HepG2 (cell line): ENCODE measurements at regions not wholly inside any gene's neighbourhood (a gene's known extent, or its start where the extent isn't known, plus 50 kb on each side); places are given as distances from the start of the nearest gene placed in this dataset.
A peak's percentile ranks its signal among the peaks of the same experiment; 100 is the strongest.

Source experiments
- CCDC6 ChIP-seq: sonication (generic); formaldehyde crosslinking; IDR thresholded peaks from 2 replicates; pipeline ENCODE4 v1.8.1; 2022; ENCODE audit warnings: mild to moderate bottlenecking, missing genetic modification reagents, moderate library complexity
- CEBPG ChIP-seq: IDR thresholded peaks from 2 replicates; pipeline ENCODE4 v1.6.1; 2016
- HOXA3 ChIP-seq: sonication (generic); formaldehyde crosslinking; IDR thresholded peaks from 2 replicates; pipeline ENCODE4 v1.5.0; 2020; ENCODE audit warnings: missing genetic modification reagents
- KLF15 ChIP-seq: sonication (generic); formaldehyde crosslinking; IDR thresholded peaks from 2 replicates; pipeline ENCODE4 v1.8.1; 2023; ENCODE audit warnings: borderline replicate concordance, mild to moderate bottlenecking, inconsistent platforms, missing genetic modification reagents, mixed read lengths
- PITX1 ChIP-seq: sonication (generic); formaldehyde crosslinking; IDR thresholded peaks from 2 replicates; pipeline ENCODE4 v1.5.1; 2020; ENCODE audit warnings: mild to moderate bottlenecking, missing genetic modification reagents
- SP5 ChIP-seq: IDR thresholded peaks from 2 replicates; pipeline ENCODE4 v1.6.1; 2016; ENCODE audit warnings: low read depth, borderline replicate concordance
- SYNCRIP ChIP-seq: fragments of 200-400 bp; formaldehyde crosslinking; IDR thresholded peaks from 2 replicates; pipeline ENCODE4 v1.6.1; 2018; ENCODE audit warnings: mild to moderate bottlenecking, low read depth, low read length; ENCODE audit not compliant: insufficient read depth
- TGIF2 ChIP-seq: IDR thresholded peaks from 2 replicates; pipeline ENCODE4 v1.6.1; 2016; ENCODE audit warnings: control low read depth, missing compliant biosample characterization
- ZNF546 ChIP-seq: sonication (generic); formaldehyde crosslinking; conservative IDR thresholded peaks from 2 replicates; pipeline ENCODE4 v1.8.1; 2023; ENCODE audit warnings: mild to moderate bottlenecking, missing genetic modification reagents
- ZNF570 ChIP-seq: sonication (generic); formaldehyde crosslinking; IDR thresholded peaks from 2 replicates; pipeline ENCODE4 v1.4.0; 2020; ENCODE audit warnings: mild to moderate bottlenecking, missing genetic modification reagents, borderline replicate concordance
- ZNF75D ChIP-seq: sonication (generic); formaldehyde crosslinking; IDR thresholded peaks from 2 replicates; pipeline ENCODE4 v1.8.1; 2023; ENCODE audit warnings: missing genetic modification reagents, mild to moderate bottlenecking, borderline replicate concordance
- TF ChIP-seq, protein P1 (sequence below): IDR thresholded peaks from 2 replicates; pipeline ENCODE4 v1.6.1; 2016; ENCODE audit warnings: control low read depth
- TF ChIP-seq, protein P2 (sequence below): IDR thresholded peaks from 2 replicates; pipeline ENCODE4 v1.6.1; 2012; ENCODE audit warnings: inconsistent platforms
- TF ChIP-seq, protein P3 (sequence below): sonication (generic); formaldehyde crosslinking; IDR thresholded peaks from 2 replicates; pipeline ENCODE4 v1.4.0; 2020; ENCODE audit warnings: missing genetic modification reagents
- TF ChIP-seq, protein P4 (sequence below): IDR thresholded peaks from 2 replicates; pipeline ENCODE4 v1.6.1; 2012; ENCODE audit warnings: low read depth, low read length, improper control_type of control experiment
- TF ChIP-seq, protein P5 (sequence below): sonication (generic); formaldehyde crosslinking; IDR thresholded peaks from 2 replicates; pipeline ENCODE4 v1.5.1; 2020; ENCODE audit warnings: missing genetic modification reagents, mild to moderate bottlenecking, borderline replicate concordance
- TF ChIP-seq, protein P6 (sequence below): sonication (generic); formaldehyde crosslinking; IDR thresholded peaks from 2 replicates; pipeline ENCODE4 v1.4.0; 2020; ENCODE audit warnings: missing genetic modification reagents
- TF ChIP-seq, protein P7 (sequence below): sonication (generic); formaldehyde crosslinking; IDR thresholded peaks from 2 replicates; pipeline ENCODE4 v1.5.0; 2020; ENCODE audit warnings: mild to moderate bottlenecking, missing genetic modification reagents

DNA sequence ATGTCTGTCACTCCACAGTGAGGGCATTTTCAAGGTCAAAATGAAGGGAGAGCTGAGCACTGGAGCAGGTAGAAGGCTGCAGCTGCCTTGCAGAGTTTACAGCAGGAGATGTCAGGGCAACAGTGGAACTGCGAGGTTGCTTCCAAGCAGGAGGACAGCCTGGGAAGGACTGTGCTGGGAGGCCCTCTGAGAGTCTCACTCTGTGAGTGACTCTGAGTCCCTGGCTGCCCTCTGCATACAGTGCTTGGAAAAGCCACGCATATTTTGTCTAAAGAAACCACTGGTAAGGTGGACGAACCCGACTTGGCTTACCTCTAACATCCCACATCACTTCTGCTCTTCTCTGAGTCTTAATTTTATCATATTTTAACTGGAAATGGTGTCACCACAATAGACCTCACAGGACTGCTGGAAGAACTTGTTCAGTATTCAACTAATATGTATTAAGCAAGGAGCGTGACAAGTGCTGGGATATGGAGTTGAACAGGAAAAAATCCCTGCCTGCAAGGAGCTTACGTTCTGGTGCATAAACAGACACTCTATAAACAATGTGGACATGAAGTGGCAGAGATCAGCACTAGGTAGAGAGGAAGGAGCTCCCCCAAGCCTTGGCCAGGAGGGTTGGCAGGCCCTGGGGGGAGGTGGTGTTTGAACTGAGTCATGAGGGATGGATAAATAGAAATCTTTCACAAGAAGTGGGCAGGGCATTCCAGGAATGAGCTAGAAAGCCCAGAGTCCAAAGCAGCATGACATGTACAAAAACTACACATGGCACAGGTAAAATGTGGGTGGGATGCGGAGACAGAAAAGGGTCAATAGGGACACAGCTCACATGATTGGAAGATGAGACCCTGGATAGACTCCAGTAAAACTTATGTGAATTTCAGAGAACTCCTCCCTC lies 64.0 kb upstream of the FOXE1 start (continued):
- TF ChIP-seq, protein P1, sequence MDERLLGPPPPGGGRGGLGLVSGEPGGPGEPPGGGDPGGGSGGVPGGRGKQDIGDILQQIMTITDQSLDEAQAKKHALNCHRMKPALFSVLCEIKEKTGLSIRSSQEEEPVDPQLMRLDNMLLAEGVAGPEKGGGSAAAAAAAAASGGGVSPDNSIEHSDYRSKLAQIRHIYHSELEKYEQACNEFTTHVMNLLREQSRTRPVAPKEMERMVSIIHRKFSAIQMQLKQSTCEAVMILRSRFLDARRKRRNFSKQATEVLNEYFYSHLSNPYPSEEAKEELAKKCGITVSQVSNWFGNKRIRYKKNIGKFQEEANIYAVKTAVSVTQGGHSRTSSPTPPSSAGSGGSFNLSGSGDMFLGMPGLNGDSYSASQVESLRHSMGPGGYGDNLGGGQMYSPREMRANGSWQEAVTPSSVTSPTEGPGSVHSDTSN (CRISPR knock-in tag) = no peak
- TF ChIP-seq SP5 (CRISPR knock-in tag) (peak; percentile 82), HOXA3 (peak; percentile 17; the same call in 1 of the 2 replicates), PITX1 (CRISPR knock-in tag) (no peak), SYNCRIP (no peak), CEBPG (CRISPR knock-in tag) (peak; percentile 55; the same call in 1 of the 2 replicates), KLF15 (CRISPR knock-in tag) (no peak), ZNF75D (no peak), ZNF546 (CRISPR knock-in tag) (no peak), TGIF2 (CRISPR knock-in tag) (0 out of 2 replicates have a peak, but pooled peaks have one; percentile 31), CCDC6 (CRISPR knock-in tag) (no peak), ZNF570 (CRISPR knock-in tag) (no peak)
- TF ChIP-seq, protein P2, sequence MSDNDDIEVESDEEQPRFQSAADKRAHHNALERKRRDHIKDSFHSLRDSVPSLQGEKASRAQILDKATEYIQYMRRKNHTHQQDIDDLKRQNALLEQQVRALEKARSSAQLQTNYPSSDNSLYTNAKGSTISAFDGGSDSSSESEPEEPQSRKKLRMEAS = peak; percentile 78
- TF ChIP-seq, protein P3, sequence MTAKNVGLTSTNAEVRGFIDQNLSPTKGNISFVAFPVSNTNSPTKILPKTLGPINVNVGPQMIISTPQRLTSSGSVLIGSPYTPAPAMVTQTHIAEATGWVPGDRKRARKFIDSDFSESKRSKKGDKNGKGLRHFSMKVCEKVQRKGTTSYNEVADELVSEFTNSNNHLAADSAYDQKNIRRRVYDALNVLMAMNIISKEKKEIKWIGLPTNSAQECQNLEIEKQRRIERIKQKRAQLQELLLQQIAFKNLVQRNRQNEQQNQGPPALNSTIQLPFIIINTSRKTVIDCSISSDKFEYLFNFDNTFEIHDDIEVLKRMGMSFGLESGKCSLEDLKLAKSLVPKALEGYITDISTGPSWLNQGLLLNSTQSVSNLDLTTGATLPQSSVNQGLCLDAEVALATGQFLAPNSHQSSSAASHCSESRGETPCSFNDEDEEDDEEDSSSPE (CRISPR knock-in tag) = no peak
- TF ChIP-seq, protein P4, sequence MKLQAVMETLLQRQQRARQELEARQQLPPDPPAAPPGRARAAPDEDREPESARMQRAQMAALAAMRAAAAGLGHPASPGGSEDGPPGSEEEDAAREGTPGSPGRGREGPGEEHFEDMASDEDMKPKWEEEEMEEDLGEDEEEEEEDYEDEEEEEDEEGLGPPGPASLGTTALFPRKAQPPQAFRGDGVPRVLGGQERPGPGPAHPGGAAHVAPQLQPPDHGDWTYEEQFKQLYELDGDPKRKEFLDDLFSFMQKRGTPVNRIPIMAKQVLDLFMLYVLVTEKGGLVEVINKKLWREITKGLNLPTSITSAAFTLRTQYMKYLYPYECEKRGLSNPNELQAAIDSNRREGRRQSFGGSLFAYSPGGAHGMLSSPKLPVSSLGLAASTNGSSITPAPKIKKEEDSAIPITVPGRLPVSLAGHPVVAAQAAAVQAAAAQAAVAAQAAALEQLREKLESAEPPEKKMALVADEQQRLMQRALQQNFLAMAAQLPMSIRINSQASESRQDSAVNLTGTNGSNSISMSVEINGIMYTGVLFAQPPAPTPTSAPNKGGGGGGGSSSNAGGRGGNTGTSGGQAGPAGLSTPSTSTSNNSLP = no peak; the same call in 1 of the 2 replicates
- TF ChIP-seq, protein P5, sequence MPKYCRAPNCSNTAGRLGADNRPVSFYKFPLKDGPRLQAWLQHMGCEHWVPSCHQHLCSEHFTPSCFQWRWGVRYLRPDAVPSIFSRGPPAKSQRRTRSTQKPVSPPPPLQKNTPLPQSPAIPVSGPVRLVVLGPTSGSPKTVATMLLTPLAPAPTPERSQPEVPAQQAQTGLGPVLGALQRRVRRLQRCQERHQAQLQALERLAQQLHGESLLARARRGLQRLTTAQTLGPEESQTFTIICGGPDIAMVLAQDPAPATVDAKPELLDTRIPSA (CRISPR knock-in tag) = no peak
- TF ChIP-seq, protein P6, sequence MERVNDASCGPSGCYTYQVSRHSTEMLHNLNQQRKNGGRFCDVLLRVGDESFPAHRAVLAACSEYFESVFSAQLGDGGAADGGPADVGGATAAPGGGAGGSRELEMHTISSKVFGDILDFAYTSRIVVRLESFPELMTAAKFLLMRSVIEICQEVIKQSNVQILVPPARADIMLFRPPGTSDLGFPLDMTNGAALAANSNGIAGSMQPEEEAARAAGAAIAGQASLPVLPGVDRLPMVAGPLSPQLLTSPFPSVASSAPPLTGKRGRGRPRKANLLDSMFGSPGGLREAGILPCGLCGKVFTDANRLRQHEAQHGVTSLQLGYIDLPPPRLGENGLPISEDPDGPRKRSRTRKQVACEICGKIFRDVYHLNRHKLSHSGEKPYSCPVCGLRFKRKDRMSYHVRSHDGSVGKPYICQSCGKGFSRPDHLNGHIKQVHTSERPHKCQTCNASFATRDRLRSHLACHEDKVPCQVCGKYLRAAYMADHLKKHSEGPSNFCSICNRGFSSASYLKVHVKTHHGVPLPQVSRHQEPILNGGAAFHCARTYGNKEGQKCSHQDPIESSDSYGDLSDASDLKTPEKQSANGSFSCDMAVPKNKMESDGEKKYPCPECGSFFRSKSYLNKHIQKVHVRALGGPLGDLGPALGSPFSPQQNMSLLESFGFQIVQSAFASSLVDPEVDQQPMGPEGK (CRISPR knock-in tag) = 0 out of 2 replicates have a peak, but pooled peaks have one; percentile 39
- TF ChIP-seq, protein P7, sequence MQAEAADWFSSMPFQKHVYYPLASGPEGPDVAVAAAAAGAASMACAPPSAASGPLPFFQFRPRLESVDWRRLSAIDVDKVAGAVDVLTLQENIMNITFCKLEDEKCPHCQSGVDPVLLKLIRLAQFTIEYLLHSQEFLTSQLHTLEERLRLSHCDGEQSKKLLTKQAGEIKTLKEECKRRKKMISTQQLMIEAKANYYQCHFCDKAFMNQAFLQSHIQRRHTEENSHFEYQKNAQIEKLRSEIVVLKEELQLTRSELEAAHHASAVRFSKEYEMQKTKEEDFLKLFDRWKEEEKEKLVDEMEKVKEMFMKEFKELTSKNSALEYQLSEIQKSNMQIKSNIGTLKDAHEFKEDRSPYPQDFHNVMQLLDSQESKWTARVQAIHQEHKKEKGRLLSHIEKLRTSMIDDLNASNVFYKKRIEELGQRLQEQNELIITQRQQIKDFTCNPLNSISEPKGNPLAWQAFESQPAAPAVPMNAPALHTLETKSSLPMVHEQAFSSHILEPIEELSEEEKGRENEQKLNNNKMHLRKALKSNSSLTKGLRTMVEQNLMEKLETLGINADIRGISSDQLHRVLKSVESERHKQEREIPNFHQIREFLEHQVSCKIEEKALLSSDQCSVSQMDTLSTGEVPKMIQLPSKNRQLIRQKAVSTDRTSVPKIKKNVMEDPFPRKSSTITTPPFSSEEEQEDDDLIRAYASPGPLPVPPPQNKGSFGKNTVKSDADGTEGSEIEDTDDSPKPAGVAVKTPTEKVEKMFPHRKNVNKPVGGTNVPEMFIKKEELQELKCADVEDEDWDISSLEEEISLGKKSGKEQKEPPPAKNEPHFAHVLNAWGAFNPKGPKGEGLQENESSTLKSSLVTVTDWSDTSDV (CRISPR knock-in tag) = no peak
